ENCODE measurements at regions not wholly inside any gene's neighbourhood (a gene's known extent, or its start where the extent isn't known, plus 50 kb on each side); places are given as distances from the start of the nearest gene placed in this dataset.
"Not testable (repeated sequence)": the region's sequence is repeated elsewhere in the genome, so short reads cannot be mapped to it uniquely, and the experiment has no call there.

GRCh38 chr1:143764831-143765230, 207.0 kb downstream of the FAM72C start:
- DNase-seq (ENCODE audit: low spot score): not testable (repeated sequence)

DNA sequence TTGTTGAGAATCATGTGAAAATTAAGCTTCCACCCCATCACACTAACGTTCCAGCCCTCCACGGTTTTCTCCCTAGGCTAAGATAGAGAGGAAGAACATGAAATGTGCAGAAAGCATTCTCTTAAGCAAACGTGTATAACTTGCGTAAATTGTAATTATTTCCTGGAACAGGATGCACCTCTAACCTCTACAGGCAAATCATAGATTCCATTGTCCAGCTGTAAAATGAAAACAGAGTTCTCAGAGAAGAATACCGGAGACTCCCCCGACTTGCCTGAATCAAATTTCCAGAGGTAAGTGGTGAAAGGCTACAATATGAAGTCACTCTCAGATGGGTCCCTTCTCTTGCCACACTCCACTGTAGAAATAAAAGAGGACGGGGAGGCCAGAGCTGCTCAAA, 211.4 kb downstream of the FAM72C start:
- not testable (repeated sequence) for DNase-seq (ENCODE audit: low spot score)

GRCh38 chr1:143755961-143756360, 215.8 kb downstream of the FAM72C start:
- not testable (repeated sequence) for DNase-seq (ENCODE audit: low spot score)

DNA sequence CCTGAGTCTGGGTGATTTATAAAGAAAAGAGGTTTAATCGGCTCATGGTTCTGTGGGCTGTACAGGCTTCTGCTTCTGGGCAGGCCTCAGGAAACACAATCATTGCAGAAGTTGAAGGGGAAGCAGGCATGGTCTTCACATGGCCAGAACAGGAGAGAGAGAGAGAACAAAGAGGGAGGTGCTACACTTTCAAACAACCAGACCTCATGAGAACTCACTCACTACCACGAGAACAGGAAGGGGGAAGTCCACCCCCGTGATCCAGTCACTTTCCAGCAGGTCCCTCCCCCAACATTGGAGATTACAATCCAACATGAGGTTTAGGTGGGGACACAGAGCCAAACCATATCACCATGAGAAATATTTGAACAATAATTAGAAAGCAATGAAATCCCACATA, 222.9 kb downstream of the FAM72C start:
- DNase-seq (ENCODE audit: low spot score): no peak

DNA sequence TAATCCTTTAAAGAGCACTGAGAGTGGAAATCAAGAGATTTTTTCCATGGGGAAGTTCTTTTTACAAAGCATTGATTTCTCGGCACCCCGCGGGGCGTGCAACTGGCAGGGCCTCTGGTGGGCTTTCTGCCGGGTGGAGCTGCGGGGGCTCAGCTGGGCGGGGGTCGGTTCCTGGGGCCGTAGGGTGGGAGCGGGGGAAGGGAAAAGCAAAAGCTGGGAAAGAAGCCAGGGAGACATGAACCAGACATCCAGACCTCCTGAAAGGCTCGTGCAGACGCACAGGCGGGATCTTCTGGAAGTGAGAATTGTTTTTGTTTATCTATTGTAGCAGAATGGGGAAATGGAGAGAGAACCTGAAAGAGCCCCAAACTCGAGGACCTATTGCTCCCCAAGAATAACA, 235.2 kb downstream of the FAM72C start:
- DNase-seq (ENCODE audit: low spot score): no peak

DNA sequence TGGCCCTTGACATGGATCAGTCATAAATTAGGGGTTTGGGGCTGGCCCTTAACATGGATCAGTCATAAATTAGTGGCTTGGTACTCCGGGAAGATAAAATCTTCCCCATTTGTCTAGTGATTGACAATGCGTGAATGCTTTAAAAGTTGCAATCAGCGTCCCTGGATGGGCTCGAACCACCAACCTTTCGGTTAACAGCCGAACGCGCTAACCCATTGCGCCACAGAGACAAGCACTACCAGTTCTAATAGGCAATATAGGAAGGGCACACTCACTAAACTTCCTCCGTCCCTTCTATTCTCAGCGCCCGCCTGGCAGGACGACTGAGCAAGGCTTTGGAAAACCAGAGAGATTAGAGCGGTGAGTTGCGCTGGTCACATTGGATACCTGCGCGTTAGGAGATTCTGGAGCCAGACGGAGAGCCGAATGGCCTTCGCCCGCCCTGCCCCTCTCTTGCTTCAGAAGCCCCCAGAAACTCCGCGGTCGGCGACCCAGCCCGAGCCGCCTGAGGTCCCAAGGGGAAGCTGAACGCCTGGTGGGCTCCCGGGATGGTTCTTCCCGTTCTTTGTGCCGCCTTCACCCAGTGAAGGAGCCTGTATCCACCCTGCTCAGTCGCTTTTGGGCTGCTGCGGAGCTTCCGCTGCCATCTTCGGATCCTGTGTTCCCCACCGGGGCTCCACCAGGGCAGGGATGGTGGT, 235.9 kb downstream of the FAM72C start:
- peak; percentile 49 for DNase-seq (ENCODE audit: low spot score)

- not testable (repeated sequence) for DNase-seq (ENCODE audit: low spot score)
Measured at GRCh38 chr1:143734261-143734660, 237.5 kb downstream of the FAM72C start.

DNA sequence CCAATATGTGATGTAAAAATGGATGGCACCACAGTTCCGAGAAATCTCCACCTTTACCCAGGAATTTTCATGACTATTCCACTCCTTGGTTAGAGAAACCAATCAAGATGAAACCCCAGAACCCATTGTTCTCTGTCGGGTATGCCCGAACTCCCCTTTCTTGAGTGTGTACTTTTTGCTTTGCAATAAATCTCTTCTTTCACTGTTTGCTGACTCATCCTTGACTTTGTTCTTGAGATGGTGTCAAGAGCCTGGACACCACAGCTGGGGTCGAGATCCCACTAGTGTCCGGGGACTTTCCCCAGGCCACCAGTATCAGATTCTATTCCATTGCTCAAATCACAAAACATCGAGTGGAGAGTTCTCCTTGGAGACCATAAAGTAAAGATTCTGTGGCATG, 240.9 kb downstream of the FAM72C start:
- not testable (repeated sequence) for DNase-seq (ENCODE audit: low spot score)

DNA sequence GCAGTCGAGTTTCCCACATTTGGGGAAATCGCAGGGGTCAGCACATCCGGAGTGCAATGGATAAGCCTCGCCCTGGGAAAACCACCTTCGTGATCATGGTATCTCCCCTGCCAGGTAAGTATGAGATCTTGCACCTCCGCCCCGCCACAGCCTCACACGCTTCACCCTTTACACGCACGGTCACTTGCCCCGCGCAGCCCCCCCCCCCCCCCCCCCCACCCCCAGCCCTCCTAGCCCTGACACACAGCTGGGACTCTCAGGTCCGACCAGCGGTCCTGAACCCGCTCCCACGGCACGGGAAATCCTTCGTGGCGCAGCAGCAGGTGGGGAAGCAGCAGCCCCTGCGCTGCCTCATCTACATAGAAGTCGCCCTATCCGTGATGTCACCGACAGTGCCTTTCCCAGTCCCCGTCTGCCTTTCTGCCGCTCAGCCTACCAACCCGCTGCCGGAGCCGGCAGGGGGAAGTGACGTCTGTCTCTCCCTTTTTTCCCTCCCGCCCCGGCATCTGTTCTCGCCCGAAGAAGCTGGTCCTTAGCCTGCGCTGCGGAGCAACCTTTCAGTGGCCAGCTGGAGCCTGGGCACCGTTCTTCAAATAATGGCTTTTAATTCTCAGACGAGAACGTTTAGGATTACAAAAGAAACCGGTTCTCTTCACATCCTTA, 242.2 kb downstream of the FAM72C start:
- DNase-seq (ENCODE audit: low spot score): not testable (repeated sequence)

- not testable (repeated sequence) for DNase-seq (ENCODE audit: low spot score)
Measured at GRCh38 chr1:143728802-143729448, 242.9 kb downstream of the FAM72C start.

- DNase-seq (ENCODE audit: low spot score): no peak
Measured at GRCh38 chr1:143727263-143727662, 244.5 kb downstream of the FAM72C start.

DNA sequence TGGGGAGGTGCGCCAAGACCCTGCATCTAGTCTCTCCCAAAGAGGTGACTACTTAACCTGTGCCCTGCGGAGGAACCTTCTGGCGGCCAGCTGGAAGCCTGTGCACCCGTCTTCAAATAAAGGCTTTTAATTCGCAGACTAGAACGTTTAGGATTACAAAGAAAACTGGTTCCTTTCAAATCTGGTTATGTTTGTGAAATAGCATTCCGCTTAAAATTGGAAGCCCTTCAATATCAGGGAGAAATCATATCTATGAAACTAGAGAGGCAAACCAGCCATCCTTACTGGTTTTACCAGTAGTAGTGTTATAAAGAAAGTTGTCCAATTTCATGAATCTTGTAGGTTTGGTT, 250.8 kb downstream of the FAM72C start:
- DNase-seq (ENCODE audit: low spot score): no peak

- DNase-seq (ENCODE audit: low spot score): peak; percentile 51
Measured at GRCh38 chr1:143720087-143721023, 251.4 kb downstream of the FAM72C start.

GRCh38 chr1:143718524-143718923, 253.3 kb downstream of the FAM72C start:
- no peak for DNase-seq (ENCODE audit: low spot score)

- DNase-seq (ENCODE audit: low spot score): no peak
Measured at GRCh38 chr1:143718021-143718420, 253.8 kb downstream of the FAM72C start.

DNA sequence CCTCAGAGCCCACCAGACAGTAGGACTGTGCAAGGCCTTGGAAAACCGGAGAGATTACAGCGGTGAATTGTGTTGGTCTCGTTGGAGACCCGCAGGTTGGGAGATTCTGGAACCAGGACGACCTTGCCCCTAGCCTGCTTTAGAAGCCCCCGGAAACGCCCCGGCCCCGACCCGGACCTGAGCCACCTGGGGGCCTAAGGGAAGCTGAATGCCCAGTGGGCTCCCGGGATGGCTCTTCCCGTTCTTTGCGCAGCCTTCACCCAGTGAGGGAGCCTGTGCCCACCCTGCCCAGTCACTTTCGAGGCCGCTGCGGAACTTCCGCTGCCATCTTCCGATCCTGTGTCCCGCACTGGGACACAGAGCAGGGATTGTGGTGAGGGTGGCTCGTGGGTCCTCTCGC, 254.4 kb downstream of the FAM72C start:
- DNase-seq (ENCODE audit: low spot score): no peak

DNA sequence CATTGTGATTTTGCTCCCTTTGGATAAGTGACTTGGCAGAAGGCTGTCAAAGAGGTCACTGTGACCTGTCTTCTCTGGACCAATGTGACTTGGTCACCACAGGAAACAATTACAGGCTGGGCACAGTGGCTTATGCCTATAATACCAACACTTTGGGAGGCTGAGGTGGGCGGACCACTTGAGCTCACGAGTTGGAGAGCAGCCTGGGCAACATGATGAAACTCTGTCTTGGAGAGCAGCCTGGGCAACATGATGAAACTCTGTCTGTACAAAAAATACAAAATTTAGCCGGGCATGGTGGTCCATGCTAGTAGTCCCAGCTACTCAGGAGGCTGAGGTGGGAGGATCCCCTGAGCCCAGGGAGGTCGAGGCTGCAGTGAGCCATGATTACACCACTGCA, 256.9 kb downstream of the FAM72C start:
- not testable (repeated sequence) for DNase-seq (ENCODE audit: low spot score)

DNA sequence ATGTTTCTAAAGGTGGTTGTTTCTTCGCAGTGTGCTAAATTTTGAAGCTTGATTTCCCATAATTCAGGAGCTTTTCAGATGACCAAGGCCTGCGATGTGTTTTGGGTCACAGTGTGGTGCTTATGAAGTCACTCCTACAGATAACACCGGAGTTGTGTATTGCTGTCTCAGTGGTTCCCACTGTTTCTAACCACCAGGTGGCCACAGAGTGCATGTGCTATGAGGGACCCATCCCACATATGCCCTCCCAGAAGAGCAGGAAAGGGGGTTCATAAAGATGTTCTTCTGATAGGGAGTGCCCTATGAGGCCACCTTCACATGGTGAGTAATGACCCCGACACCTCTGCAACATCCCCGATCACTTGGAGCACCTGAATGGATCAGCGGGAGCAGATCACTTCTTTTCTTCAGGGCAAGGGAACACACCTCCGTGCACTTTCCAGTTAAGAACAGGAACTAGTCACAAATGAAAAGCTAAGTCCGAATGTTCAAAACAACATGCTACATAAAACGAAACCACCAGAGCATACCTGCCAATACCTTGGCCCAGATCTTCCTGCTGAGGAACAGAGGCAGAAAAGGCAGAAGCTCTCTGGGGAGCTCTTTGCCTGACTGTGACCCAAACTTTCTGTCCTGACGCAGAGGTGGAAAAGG, 262.1 kb downstream of the FAM72C start:
- peak; percentile 39 for DNase-seq (ENCODE audit: low spot score)

DNA sequence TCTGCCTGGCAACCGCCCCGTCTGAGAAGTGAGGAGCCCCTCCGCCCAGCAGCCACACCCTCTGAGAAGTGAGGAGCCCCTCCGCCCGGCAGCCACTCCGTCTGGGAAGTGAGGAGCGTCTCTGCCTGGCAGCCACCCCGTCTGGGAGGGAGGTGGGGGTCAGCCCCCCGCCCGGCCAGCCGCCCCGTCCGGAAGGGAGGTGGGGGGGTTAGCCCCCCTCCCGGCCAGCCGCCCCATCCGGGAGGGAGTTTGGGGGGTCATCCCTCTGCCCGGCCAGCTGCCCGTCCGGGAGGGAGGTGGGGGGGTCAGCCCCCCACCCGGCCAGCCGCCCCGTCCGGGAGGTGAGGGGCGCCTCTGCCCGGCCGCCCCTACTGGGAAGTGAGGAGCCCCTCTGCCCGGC, 269.0 kb downstream of the FAM72C start:
- not testable (repeated sequence) for DNase-seq (ENCODE audit: low spot score)

GRCh38 chr1:143699731-143700130, 272.1 kb downstream of the FAM72C start:
- no peak for DNase-seq (ENCODE audit: low spot score)

- peak; percentile 34 for DNase-seq (ENCODE audit: low spot score)
Measured at GRCh38 chr1:143699115-143699514, 272.7 kb downstream of the FAM72C start.

GRCh38 chr1:143698016-143698415, 273.8 kb downstream of the FAM72C start:
- DNase-seq (ENCODE audit: low spot score): no peak

All from pons (tissue), 1 donor.